ENCODE measurements at regions not wholly inside any gene's neighbourhood (a gene's known extent, or its start where the extent isn't known, plus 50 kb on each side); places are given as distances from the start of the nearest gene placed in this dataset.

DNA sequence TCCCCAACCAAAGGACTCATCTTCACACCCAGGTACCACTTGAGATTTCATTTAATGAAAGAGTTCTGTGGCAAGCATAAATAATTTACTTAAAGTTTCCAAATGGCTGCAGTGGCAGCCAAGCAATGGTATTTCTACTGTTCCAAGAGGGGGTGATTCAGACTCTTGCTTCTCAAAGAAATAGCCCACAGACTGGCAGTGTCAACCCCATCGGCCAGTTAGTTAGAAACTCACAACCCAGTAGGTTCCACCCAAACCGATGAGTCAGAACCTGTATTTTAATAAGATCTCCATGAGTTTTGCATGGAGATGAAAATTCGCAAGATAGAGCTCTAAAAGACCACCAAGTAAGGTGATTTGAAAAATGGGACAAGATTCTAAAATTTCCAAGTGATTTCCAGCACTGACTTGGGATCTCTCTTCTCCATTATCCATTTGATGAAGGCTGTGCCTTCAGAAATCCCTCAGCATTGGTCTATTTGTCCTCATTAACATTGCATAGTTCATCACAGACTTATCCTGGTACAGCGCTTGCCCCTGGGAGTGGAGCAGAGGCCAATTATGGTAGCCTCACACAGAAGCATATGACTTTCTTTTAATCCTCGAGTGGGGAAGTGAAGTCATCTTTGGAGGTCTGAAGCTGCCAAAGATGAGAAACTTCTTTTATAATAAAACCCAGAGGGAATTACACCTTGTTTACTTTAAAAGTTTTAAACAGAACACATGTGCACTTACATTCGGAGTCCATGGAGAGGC, 361.4 kb upstream of the ID2 start:
- CTCF ChIA-PET, result no interaction called here
- 57% methylated on average over 6 of the region's 6 CpGs for WGBS (ENCODE audit: missing lambda C conversion rate)
- TF ChIP-seq PHF8 (IDR thresholded peaks at IDR 0.05; ENCODE audit: borderline replicate concordance, low read depth), result no peak
- TF ChIP-seq CBX8 (IDR thresholded peaks at IDR 0.05), result no peak
- no peak for TF ChIP-seq CHD2 (IDR thresholded peaks at IDR 0.05; ENCODE audit: low read length, partially characterized antibody)
- TF ChIP-seq RAD21 (conservative IDR thresholded peaks at IDR 0.05 in 1 of 2, IDR thresholded peaks at IDR 0.05 in 1 of 2), result no peak
- TF ChIP-seq PBX3 (IDR thresholded peaks at IDR 0.05), result no peak
- TF ChIP-seq RARB (CRISPR knock-in tag; IDR thresholded peaks at IDR 0.05), result no peak
- no peak for TF ChIP-seq ATOH8 (CRISPR knock-in tag; IDR thresholded peaks at IDR 0.05; ENCODE audit: low read depth)
- TF ChIP-seq NPAS2 (CRISPR knock-in tag; IDR thresholded peaks at IDR 0.05; ENCODE audit: borderline replicate concordance), result no peak
- TF ChIP-seq MAZ (IDR thresholded peaks at IDR 0.05; ENCODE audit: borderline replicate concordance, low read depth, low read length), result no peak
- TF ChIP-seq, protein P1, sequence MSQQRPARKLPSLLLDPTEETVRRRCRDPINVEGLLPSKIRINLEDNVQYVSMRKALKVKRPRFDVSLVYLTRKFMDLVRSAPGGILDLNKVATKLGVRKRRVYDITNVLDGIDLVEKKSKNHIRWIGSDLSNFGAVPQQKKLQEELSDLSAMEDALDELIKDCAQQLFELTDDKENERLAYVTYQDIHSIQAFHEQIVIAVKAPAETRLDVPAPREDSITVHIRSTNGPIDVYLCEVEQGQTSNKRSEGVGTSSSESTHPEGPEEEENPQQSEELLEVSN (IDR thresholded peaks at IDR 0.05; ENCODE audit: borderline replicate concordance, low read depth), result no peak
- TF ChIP-seq KDM5A (IDR thresholded peaks at IDR 0.05), result no peak
- TF ChIP-seq TFCP2L1 (CRISPR knock-in tag; IDR thresholded peaks at IDR 0.05), result no peak
- no peak for TF ChIP-seq ESRRA (IDR thresholded peaks at IDR 0.05; ENCODE audit: borderline replicate concordance, low read length)
- TF ChIP-seq NR3C1 (IDR thresholded peaks at IDR 0.05), result no peak
- no peak for TF ChIP-seq HDAC2 (IDR thresholded peaks at IDR 0.05)
- ATAC-seq (no peak), DNase-seq (ENCODE audit: low read depth in 1 of 2, low spot score in 1 of 2) (no peak), FAIRE-seq (no peak)
- Histone ChIP-seq H3K4me2 (no peak overlapping the region), H3K4me1 (no peaks in the 10 kb centered on the region), H3K27ac (no peak overlapping the region), H3K4me3 (no peak overlapping the region), H3K9me3 (no peaks in the 10 kb centered on the region)
- POLR2A ChIA-PET, result no interaction called here

DNA sequence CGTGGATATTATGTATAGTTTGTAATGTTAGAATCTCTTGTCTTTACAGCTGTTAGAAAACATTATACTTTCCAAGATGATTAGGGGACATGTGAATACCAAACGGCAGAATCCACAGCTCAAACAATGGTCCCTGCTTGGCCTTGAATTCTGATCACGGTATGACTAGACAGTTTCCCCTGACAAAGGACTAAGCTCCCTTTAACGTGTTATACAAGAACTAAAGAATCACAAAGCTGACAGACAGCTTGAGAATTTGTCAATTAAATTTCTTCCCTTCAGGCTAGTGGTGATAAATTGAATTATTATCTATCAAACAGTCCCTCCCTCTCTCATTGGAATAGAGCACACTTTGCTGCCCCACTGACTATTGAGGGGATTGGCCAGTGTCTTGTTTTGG, 359.2 kb upstream of the ID2 start:
- no peak overlapping the region for H3K4me3 ChIP-seq
- no peak for TF ChIP-seq MAX (IDR thresholded peaks at IDR 0.05)
- TF ChIP-seq ZC3H11A (IDR thresholded peaks at IDR 0.05), result no peak
- no peak for TF ChIP-seq ZNF302 (CRISPR knock-in tag; IDR thresholded peaks at IDR 0.05)
- no peak for TF ChIP-seq JUN (IDR thresholded peaks at IDR 0.05)
- no peak for TF ChIP-seq FOSB (CRISPR knock-in tag; IDR thresholded peaks at IDR 0.05)
- TF ChIP-seq ATOH8 (CRISPR knock-in tag; IDR thresholded peaks at IDR 0.05; ENCODE audit: low read depth), result no peak
- TF ChIP-seq KDM5A (IDR thresholded peaks at IDR 0.05), result no peak
- no peak for TF ChIP-seq BCL3 (IDR thresholded peaks at IDR 0.05)
- TF ChIP-seq MAZ (IDR thresholded peaks at IDR 0.05; ENCODE audit: borderline replicate concordance, low read depth, low read length), result no peak
- no peak for TF ChIP-seq JUNB (IDR thresholded peaks at IDR 0.05)
- no peak for TF ChIP-seq KDM1A (IDR thresholded peaks at IDR 0.05; ENCODE audit: low read depth)
- no peak for TF ChIP-seq TP53 (CRISPR knock-in tag; IDR thresholded peaks at IDR 0.05)
- no peak for TF ChIP-seq SREBF2 (IDR thresholded peaks at IDR 0.05)
- TF ChIP-seq RCOR1 (IDR thresholded peaks at IDR 0.05; ENCODE audit: low read depth, low read length), result no peak
- H3K4me1 ChIP-seq, result no peaks in the 10 kb centered on the region
- no peak overlapping the region for H3K4me2 ChIP-seq
- ChIA-PET POLR2A (no interaction called here), CTCF (no interaction called here)
- DNase-seq (ENCODE audit: low read depth in 1 of 2, low spot score in 1 of 2), result no peak
- ATAC-seq, result no peak
- 29% methylated on average over 4 of the region's 4 CpGs for WGBS (ENCODE audit: missing lambda C conversion rate)
- no peaks in the 10 kb centered on the region for H3K9me3 ChIP-seq
- no peak overlapping the region for H3K27ac ChIP-seq
- no peak for FAIRE-seq
